Panc1 (cell line): ENCODE measurements at regions not wholly inside any gene's neighbourhood (a gene's known extent, or its start where the extent isn't known, plus 50 kb on each side); places are given as distances from the start of the nearest gene placed in this dataset.

ENCODE experiments used
- ATAC-seq: fragments of 200-7000 bp; cut with Tn5 transposase; 2 replicates; pipeline ENCODE4 v1.9.1; 2020; ENCODE audit warnings: mild to moderate bottlenecking, moderate library complexity
- BruUV-seq: library from RNA; stranded (reverse); fragments of 400-500 nt; replicated peaks from 2 replicates; lab custom pipeline; 2021; lab: Mats Ljungman, UMichigan
- CTCF ChIA-PET: fragments of 300-600 bp; sonication (Branson Sonifier 250); formaldehyde crosslinking; loops from one replicate; lab custom pipeline; 2022; ENCODE audit warnings: antibody characterized with exemption; lab: Charles Lee
- POLR2A ChIA-PET: fragments of 300-600 bp; sonication (Branson Sonifier 250); formaldehyde crosslinking; loops from one replicate; lab custom pipeline; 2022; ENCODE audit warnings: antibody characterized with exemption; lab: Charles Lee
- DNase-seq: peaks from one replicate; pipeline ENCODE4 v3.0.0-alpha.2; 2010; ENCODE audit warnings: low read depth, low spot score
- H3K27ac ChIP-seq: 2 replicates; pipeline ENCODE4 v1.5.1; 2011; ENCODE audit warnings: mild to moderate bottlenecking, low read length, inconsistent platforms
- H3K27me3 ChIP-seq: fragments of 200-500 bp; sonication (Bioruptor generic); 2 replicates; pipeline ENCODE4 v1.6.0; 2014; ENCODE audit warnings: low read length, inconsistent platforms; ENCODE audit not compliant: control insufficient read depth, insufficient read depth
- H3K36me3 ChIP-seq: fragments of 200-500 bp; sonication (Bioruptor generic); 2 replicates; pipeline ENCODE4 v1.5.1; 2014; ENCODE audit warnings: inconsistent platforms, mild to moderate bottlenecking, low read length, moderate library complexity; ENCODE audit not compliant: control insufficient read depth, insufficient read depth
- H3K4me1 ChIP-seq: 2 replicates; pipeline ENCODE4 v1.5.1; 2011; ENCODE audit warnings: inconsistent platforms, mild to moderate bottlenecking, low read length, moderate library complexity; ENCODE audit not compliant: control insufficient read depth, insufficient read depth
- H3K4me3 ChIP-seq, 2 experiments: 2 replicates each; pipeline ENCODE4 v1.5.1; 2011 to 2012; ENCODE audit warnings: low read depth in 2 of 2, low read length in 2 of 2, mild to moderate bottlenecking in 2 of 2, inconsistent platforms in 1 of 2, moderate library complexity in 1 of 2
- H3K9me3 ChIP-seq: fragments of 200-500 bp; sonication (Bioruptor generic); 2 replicates; pipeline ENCODE4 v1.5.1; 2014; ENCODE audit warnings: low read depth, mild to moderate bottlenecking, inconsistent platforms, low read length, moderate library complexity; ENCODE audit not compliant: control insufficient read depth, insufficient read depth
- POLR2AphosphoS5 ChIP-seq: IDR thresholded peaks from 2 replicates; pipeline ENCODE4 v1.6.1; 2012; ENCODE audit warnings: mild to moderate bottlenecking, low read depth, low read length, moderate library complexity
- SIN3A ChIP-seq: IDR thresholded peaks from 2 replicates; pipeline ENCODE4 v1.6.1; 2012; ENCODE audit warnings: low read depth, mild to moderate bottlenecking, low read length, moderate library complexity, borderline replicate concordance; ENCODE audit not compliant: insufficient read depth
- TCF7L2 ChIP-seq: IDR thresholded peaks from 2 replicates; pipeline ENCODE4 v1.6.1; 2011; ENCODE audit warnings: mild to moderate bottlenecking, low read depth, low read length, inconsistent platforms
- in situ Hi-C: cut with HindIII; loops from 2 replicates; pipeline ENCODE4 v1.10.0; 2016; ENCODE audit warnings: low sequenced_read_pairs, low pct_unique_long_range_greater_than_20kb
- intact Hi-C: fragments of 100-400 bp; cut with micrococcal nuclease; formaldehyde crosslinking; loops from one replicate; pipeline ENCODE4 v1.10.0; 2022; ENCODE audit not compliant: unreplicated experiment
- TF ChIP-seq, protein P1 (sequence below): fragments of 450-650 bp; IDR thresholded peaks from 2 replicates; pipeline ENCODE4 v1.5.1; 2017; ENCODE audit warnings: mild to moderate bottlenecking
- TF ChIP-seq, protein P2 (sequence below), 2 experiments: IDR thresholded peaks; 2 replicates each; pipeline ENCODE4 v1.6.1; 2011 to 2012; ENCODE audit warnings: low read depth in 2 of 2, control low read depth in 1 of 2, low read length in 1 of 2, mild to moderate bottlenecking in 1 of 2, moderate library complexity in 1 of 2; ENCODE audit not compliant: insufficient read depth in 1 of 2

DNA sequence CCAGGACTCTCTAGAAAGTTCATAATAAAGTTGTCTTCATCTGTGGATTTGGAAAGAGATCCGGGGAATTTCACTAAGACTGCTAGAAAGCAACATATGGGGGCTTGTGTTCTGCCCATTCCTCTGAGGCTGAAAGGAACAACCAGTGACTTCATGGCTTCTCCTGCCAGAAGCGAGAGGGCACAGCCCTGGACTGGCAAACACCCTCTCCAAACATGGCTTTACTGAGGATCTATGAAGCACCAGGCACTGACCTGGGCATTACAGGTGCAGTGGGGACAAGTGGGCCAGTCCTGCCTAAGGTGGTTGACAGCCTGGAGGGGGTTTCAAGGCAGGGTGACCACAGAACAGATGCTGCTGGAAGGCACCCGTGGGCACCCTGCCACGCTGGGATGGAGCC lies 185.8 kb upstream of the GPR26 start:
- Histone ChIP-seq H3K27ac (no peak overlapping the region), H3K4me1 (no peaks in the 10 kb centered on the region), H3K36me3 (no peaks in the 10 kb centered on the region), H3K27me3 (peaks cover 19% of the 10 kb centered on the region), H3K4me3 (no peak overlapping the region), H3K9me3 (no peaks in the 10 kb centered on the region)
- TF ChIP-seq, protein P1, sequence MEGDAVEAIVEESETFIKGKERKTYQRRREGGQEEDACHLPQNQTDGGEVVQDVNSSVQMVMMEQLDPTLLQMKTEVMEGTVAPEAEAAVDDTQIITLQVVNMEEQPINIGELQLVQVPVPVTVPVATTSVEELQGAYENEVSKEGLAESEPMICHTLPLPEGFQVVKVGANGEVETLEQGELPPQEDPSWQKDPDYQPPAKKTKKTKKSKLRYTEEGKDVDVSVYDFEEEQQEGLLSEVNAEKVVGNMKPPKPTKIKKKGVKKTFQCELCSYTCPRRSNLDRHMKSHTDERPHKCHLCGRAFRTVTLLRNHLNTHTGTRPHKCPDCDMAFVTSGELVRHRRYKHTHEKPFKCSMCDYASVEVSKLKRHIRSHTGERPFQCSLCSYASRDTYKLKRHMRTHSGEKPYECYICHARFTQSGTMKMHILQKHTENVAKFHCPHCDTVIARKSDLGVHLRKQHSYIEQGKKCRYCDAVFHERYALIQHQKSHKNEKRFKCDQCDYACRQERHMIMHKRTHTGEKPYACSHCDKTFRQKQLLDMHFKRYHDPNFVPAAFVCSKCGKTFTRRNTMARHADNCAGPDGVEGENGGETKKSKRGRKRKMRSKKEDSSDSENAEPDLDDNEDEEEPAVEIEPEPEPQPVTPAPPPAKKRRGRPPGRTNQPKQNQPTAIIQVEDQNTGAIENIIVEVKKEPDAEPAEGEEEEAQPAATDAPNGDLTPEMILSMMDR, result no peak
- TF ChIP-seq SIN3A, result no peak
- no peak for TF ChIP-seq TCF7L2
- TF ChIP-seq POLR2AphosphoS5, result no peak
- intact Hi-C loops (no loop called here), in situ Hi-C loops (no loop called here)
- no TSS peak for BruUV-seq
- DNase-seq, result no peak
- ATAC-seq, result no peak
- ChIA-PET POLR2A (no interaction called here), CTCF (interaction anchor here (0.5 kb wide), 1 partner anchor 1529 kb away, joined by 5 read pairs; no protein-coding TSS in a partner anchor)

DNA sequence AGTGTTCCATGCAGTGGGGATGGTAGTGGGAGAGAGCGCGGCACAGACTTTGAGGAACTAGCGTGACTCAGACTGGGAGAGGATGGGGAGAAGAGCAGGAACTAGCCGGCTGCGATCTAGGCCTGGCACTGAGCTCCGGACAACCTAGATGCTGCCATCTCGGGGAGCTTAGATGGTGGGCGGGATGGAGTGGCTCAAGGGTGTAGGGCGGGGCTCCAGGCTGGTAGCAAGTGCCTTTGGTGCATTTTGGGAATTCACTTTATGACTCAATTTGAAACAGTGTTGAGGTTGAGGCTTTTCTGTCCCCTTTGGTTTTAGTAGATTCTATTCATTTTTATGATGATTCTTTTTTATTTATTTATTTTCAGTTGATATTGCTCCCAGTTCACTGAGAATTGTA lies 185.3 kb upstream of the GPR26 start:
- no peaks in the 10 kb centered on the region for H3K4me1 ChIP-seq
- CTCF ChIA-PET, result no interaction called here
- no TSS peak for BruUV-seq
- DNase-seq (no peak), ATAC-seq (no peak)
- no peaks in the 10 kb centered on the region for H3K9me3 ChIP-seq
- no peak overlapping the region for H3K27ac ChIP-seq
- TF ChIP-seq, protein P2, sequence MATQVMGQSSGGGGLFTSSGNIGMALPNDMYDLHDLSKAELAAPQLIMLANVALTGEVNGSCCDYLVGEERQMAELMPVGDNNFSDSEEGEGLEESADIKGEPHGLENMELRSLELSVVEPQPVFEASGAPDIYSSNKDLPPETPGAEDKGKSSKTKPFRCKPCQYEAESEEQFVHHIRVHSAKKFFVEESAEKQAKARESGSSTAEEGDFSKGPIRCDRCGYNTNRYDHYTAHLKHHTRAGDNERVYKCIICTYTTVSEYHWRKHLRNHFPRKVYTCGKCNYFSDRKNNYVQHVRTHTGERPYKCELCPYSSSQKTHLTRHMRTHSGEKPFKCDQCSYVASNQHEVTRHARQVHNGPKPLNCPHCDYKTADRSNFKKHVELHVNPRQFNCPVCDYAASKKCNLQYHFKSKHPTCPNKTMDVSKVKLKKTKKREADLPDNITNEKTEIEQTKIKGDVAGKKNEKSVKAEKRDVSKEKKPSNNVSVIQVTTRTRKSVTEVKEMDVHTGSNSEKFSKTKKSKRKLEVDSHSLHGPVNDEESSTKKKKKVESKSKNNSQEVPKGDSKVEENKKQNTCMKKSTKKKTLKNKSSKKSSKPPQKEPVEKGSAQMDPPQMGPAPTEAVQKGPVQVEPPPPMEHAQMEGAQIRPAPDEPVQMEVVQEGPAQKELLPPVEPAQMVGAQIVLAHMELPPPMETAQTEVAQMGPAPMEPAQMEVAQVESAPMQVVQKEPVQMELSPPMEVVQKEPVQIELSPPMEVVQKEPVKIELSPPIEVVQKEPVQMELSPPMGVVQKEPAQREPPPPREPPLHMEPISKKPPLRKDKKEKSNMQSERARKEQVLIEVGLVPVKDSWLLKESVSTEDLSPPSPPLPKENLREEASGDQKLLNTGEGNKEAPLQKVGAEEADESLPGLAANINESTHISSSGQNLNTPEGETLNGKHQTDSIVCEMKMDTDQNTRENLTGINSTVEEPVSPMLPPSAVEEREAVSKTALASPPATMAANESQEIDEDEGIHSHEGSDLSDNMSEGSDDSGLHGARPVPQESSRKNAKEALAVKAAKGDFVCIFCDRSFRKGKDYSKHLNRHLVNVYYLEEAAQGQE (IDR thresholded peaks at IDR 0.05; ENCODE audit: insufficient read depth in 1 of 2, low read depth in 2 of 2, low read length in 1 of 2), result no peak
- POLR2A ChIA-PET, result no interaction called here
- H3K4me3 ChIP-seq, result no peak overlapping the region
- in situ Hi-C loops, result no loop called here
- intact Hi-C loops, result no loop called here
- H3K36me3 ChIP-seq, result no peaks in the 10 kb centered on the region
- H3K27me3 ChIP-seq, result peaks cover 16% of the 10 kb centered on the region

DNA sequence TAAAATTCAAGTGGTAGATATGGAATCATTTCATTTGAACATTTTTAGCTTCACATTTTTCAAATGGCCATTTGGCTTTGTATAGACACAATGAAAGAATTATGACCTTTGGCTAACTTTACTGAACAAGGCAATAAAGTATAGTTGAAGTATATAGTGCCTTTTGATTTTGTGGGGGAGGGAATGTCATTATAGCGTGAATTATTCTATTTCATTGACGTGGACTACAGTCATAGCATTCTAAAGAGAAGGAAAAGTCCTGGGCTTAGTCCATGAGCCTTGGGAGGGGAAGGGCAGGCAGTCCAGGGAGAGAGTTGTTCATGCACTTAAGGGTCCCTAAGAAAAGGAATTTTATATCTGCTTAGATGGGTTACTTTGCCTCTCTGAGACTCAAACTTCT lies 181.4 kb upstream of the GPR26 start:
- Histone ChIP-seq H3K9me3 (no peaks in the 10 kb centered on the region), H3K36me3 (no peaks in the 10 kb centered on the region), H3K4me1 (no peaks in the 10 kb centered on the region), H3K27me3 (peaks cover 9% of the 10 kb centered on the region), H3K4me3 (no peak overlapping the region), H3K27ac (no peak overlapping the region)
- DNase-seq, result no peak
- POLR2A ChIA-PET, result no interaction called here
- no peak for TF ChIP-seq POLR2AphosphoS5
- TF ChIP-seq TCF7L2, result no peak
- TF ChIP-seq, protein P2 (IDR thresholded peaks at IDR 0.05; ENCODE audit: insufficient read depth in 1 of 2, low read depth in 2 of 2, low read length in 1 of 2), result no peak
- no peak for TF ChIP-seq SIN3A
- ATAC-seq, result no peak
- intact Hi-C loops (no loop called here), in situ Hi-C loops (no loop called here)
- CTCF ChIA-PET, result no interaction called here
- no TSS peak for BruUV-seq
